WTC11 (cell line): ENCODE measurements at regions not wholly inside any gene's neighbourhood (a gene's known extent, or its start where the extent isn't known, plus 50 kb on each side); places are given as distances from the start of the nearest gene placed in this dataset.

Experiments
- ATAC-seq: fragments of 200-7000 bp; cut with Tn5 transposase; 2 replicates; pipeline ENCODE4 v1.10.0; 2021; ENCODE audit warnings: mild to moderate bottlenecking, moderate library complexity
- CTCF ChIA-PET: fragments of 300-600 bp; sonication (Branson Sonifier 250); formaldehyde crosslinking; loops from one replicate; lab custom pipeline; 2021; ENCODE audit warnings: antibody characterized with exemption; lab: Charles Lee
- POLR2A ChIA-PET: fragments of 350-600 bp; sonication (Branson Sonifier 250); formaldehyde crosslinking; loops from one replicate; lab custom pipeline; 2021; ENCODE audit warnings: antibody characterized with exemption; lab: Charles Lee
- DNase-seq: peaks from one replicate; pipeline ENCODE4 v3.0.0; 2021; ENCODE audit warnings: low spot score
- H3K27ac Mint-ChIP-seq: 2 replicates; pipeline ENCODE4 v1.8.0; 2021; ENCODE audit warnings: mixed read lengths
- H3K27me3 Mint-ChIP-seq: 2 replicates; pipeline ENCODE4 v1.8.0; 2021; ENCODE audit warnings: low read depth, mild to moderate bottlenecking, moderate library complexity, mixed read lengths
- H3K36me3 Mint-ChIP-seq: 2 replicates; pipeline ENCODE4 v1.8.0; 2021; ENCODE audit warnings: mixed read lengths
- H3K4me1 Mint-ChIP-seq: 2 replicates; pipeline ENCODE4 v1.8.0; 2022; ENCODE audit warnings: mixed read lengths
- H3K4me3 Mint-ChIP-seq: 2 replicates; pipeline ENCODE4 v1.8.0; 2021; ENCODE audit warnings: mild to moderate bottlenecking, moderate library complexity, mixed read lengths
- H3K9me3 Mint-ChIP-seq: 2 replicates; pipeline ENCODE4 v1.8.0; 2021; ENCODE audit warnings: mixed read lengths
- FOXJ3 ChIP-seq: sonication (generic); formaldehyde crosslinking; IDR thresholded peaks from 2 replicates; pipeline ENCODE4 v1.9.0; 2021; ENCODE audit warnings: missing genetic modification reagents, mild to moderate bottlenecking, borderline replicate concordance
- FOXK1 ChIP-seq: sonication (generic); formaldehyde crosslinking; IDR thresholded peaks from 2 replicates; pipeline ENCODE4 v1.8.0; 2022; ENCODE audit warnings: mild to moderate bottlenecking, moderate library complexity, missing genetic modification reagents
- FOXP1 ChIP-seq: sonication (generic); formaldehyde crosslinking; IDR thresholded peaks from 2 replicates; pipeline ENCODE4 v1.8.0; 2022; ENCODE audit warnings: missing genetic modification reagents, mild to moderate bottlenecking, moderate library complexity, borderline replicate concordance
- GRHL2 ChIP-seq: fragments of 250-450 bp; sonication (Bioruptor Pico); IDR thresholded peaks from 2 replicates; pipeline ENCODE4 v1.8.0; 2022; ENCODE audit warnings: mild to moderate bottlenecking, moderate library complexity; ENCODE audit not compliant: insufficient replicate concordance, severe bottlenecking
- KAT7 ChIP-seq: sonication (generic); formaldehyde crosslinking; IDR thresholded peaks from 2 replicates; pipeline ENCODE4 v1.8.1; 2023; ENCODE audit warnings: missing genetic modification reagents, mild to moderate bottlenecking, borderline replicate concordance
- MYBL2 ChIP-seq: sonication (generic); formaldehyde crosslinking; IDR thresholded peaks from 2 replicates; pipeline ENCODE4 v1.8.1; 2023; ENCODE audit warnings: mild to moderate bottlenecking, moderate library complexity, missing genetic modification reagents
- RORB ChIP-seq: fragments of 250-450 bp; sonication (Bioruptor Pico); IDR thresholded peaks from 2 replicates; pipeline ENCODE4 v1.9.0; 2021; ENCODE audit warnings: mild to moderate bottlenecking
- SMAD3 ChIP-seq: sonication (generic); formaldehyde crosslinking; IDR thresholded peaks from 2 replicates; pipeline ENCODE4 v1.8.0; 2022; ENCODE audit warnings: missing genetic modification reagents, mild to moderate bottlenecking, borderline replicate concordance
- SOX15 ChIP-seq: fragments of 250-450 bp; sonication (Bioruptor Pico); IDR thresholded peaks from 2 replicates; pipeline ENCODE4 v1.9.0; 2021; ENCODE audit warnings: mild to moderate bottlenecking
- ZNF138 ChIP-seq: sonication (generic); formaldehyde crosslinking; conservative IDR thresholded peaks from 2 replicates; pipeline ENCODE4 v1.8.1; 2022; ENCODE audit warnings: mild to moderate bottlenecking, moderate library complexity, missing genetic modification reagents
- ZNF423 ChIP-seq: fragments of 250-450 bp; sonication (Bioruptor Pico); IDR thresholded peaks from 2 replicates; pipeline ENCODE4 v2.1.2; 2022; ENCODE audit warnings: mild to moderate bottlenecking, moderate library complexity
- TF ChIP-seq, protein P1 (sequence below): sonication (generic); formaldehyde crosslinking; IDR thresholded peaks from 2 replicates; pipeline ENCODE4 v1.8.0; 2023; ENCODE audit warnings: missing genetic modification reagents, mild to moderate bottlenecking, borderline replicate concordance
- TF ChIP-seq, protein P2 (sequence below): sonication (generic); formaldehyde crosslinking; IDR thresholded peaks from 2 replicates; pipeline ENCODE4 v1.8.1; 2023; ENCODE audit warnings: mild to moderate bottlenecking, missing genetic modification reagents
- TF ChIP-seq, protein P3 (sequence below): sonication (generic); formaldehyde crosslinking; IDR thresholded peaks from 2 replicates; pipeline ENCODE4 v1.8.1; 2023; ENCODE audit warnings: mild to moderate bottlenecking, moderate library complexity, missing genetic modification reagents
- TF ChIP-seq, protein P4 (sequence below): sonication (generic); formaldehyde crosslinking; IDR thresholded peaks from 2 replicates; pipeline ENCODE4 v1.8.1; 2022; ENCODE audit warnings: missing genetic modification reagents, borderline replicate concordance
- TF ChIP-seq, protein P5 (sequence below): sonication (generic); formaldehyde crosslinking; IDR thresholded peaks from 2 replicates; pipeline ENCODE4 v1.8.1; 2022; ENCODE audit warnings: mild to moderate bottlenecking, missing genetic modification reagents, moderate library complexity, borderline replicate concordance
- TF ChIP-seq, protein P6 (sequence below): sonication (generic); formaldehyde crosslinking; IDR thresholded peaks from 2 replicates; pipeline ENCODE4 v1.8.1; 2023; ENCODE audit warnings: mild to moderate bottlenecking, missing genetic modification reagents, moderate library complexity
- TF ChIP-seq, protein P7 (sequence below): sonication (generic); formaldehyde crosslinking; IDR thresholded peaks from 2 replicates; pipeline ENCODE4 v1.8.0; 2022; ENCODE audit warnings: mild to moderate bottlenecking, missing genetic modification reagents
- TF ChIP-seq, protein P8 (sequence below): fragments of 250-450 bp; sonication (Bioruptor Pico); conservative IDR thresholded peaks from 2 replicates; pipeline ENCODE4 v1.9.0; 2021; ENCODE audit warnings: mild to moderate bottlenecking
- TF ChIP-seq, protein P9 (sequence below): fragments of 250-450 bp; sonication (Bioruptor Pico); IDR thresholded peaks from 2 replicates; pipeline ENCODE4 v2.1.2; 2022; ENCODE audit warnings: mild to moderate bottlenecking, moderate library complexity

DNA sequence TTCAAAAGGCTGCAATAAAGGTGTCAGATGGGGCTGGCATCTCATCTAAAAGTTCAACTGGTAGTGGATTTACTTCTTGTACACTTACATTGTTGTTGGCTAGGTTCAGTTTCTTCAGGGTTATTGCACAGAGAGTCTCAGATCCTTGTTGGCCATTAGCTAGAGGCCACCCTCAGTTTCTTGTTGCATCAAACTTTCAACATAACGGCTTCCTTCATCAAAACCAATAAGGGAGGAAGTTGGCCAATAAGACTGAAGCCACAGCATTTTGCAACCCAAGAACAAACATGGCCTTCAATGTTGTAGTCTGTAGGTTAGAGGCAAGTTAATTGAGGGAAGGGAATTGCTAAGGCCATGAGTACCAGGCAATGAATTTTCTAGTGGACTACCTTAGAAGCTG is 218.0 kb downstream of the ZBBX start (continued):
- TF ChIP-seq, protein P1, sequence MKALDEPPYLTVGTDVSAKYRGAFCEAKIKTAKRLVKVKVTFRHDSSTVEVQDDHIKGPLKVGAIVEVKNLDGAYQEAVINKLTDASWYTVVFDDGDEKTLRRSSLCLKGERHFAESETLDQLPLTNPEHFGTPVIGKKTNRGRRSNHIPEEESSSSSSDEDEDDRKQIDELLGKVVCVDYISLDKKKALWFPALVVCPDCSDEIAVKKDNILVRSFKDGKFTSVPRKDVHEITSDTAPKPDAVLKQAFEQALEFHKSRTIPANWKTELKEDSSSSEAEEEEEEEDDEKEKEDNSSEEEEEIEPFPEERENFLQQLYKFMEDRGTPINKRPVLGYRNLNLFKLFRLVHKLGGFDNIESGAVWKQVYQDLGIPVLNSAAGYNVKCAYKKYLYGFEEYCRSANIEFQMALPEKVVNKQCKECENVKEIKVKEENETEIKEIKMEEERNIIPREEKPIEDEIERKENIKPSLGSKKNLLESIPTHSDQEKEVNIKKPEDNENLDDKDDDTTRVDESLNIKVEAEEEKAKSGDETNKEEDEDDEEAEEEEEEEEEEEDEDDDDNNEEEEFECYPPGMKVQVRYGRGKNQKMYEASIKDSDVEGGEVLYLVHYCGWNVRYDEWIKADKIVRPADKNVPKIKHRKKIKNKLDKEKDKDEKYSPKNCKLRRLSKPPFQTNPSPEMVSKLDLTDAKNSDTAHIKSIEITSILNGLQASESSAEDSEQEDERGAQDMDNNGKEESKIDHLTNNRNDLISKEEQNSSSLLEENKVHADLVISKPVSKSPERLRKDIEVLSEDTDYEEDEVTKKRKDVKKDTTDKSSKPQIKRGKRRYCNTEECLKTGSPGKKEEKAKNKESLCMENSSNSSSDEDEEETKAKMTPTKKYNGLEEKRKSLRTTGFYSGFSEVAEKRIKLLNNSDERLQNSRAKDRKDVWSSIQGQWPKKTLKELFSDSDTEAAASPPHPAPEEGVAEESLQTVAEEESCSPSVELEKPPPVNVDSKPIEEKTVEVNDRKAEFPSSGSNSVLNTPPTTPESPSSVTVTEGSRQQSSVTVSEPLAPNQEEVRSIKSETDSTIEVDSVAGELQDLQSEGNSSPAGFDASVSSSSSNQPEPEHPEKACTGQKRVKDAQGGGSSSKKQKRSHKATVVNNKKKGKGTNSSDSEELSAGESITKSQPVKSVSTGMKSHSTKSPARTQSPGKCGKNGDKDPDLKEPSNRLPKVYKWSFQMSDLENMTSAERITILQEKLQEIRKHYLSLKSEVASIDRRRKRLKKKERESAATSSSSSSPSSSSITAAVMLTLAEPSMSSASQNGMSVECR, result no peak
- TF ChIP-seq SMAD3 (CRISPR knock-in tag) (no peak), SOX15 (CRISPR knock-in tag) (no peak), ZNF138 (no peak)
- TF ChIP-seq, protein P2, sequence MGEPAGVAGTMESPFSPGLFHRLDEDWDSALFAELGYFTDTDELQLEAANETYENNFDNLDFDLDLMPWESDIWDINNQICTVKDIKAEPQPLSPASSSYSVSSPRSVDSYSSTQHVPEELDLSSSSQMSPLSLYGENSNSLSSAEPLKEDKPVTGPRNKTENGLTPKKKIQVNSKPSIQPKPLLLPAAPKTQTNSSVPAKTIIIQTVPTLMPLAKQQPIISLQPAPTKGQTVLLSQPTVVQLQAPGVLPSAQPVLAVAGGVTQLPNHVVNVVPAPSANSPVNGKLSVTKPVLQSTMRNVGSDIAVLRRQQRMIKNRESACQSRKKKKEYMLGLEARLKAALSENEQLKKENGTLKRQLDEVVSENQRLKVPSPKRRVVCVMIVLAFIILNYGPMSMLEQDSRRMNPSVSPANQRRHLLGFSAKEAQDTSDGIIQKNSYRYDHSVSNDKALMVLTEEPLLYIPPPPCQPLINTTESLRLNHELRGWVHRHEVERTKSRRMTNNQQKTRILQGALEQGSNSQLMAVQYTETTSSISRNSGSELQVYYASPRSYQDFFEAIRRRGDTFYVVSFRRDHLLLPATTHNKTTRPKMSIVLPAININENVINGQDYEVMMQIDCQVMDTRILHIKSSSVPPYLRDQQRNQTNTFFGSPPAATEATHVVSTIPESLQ (CRISPR knock-in tag), result no peak
- TF ChIP-seq, protein P3, sequence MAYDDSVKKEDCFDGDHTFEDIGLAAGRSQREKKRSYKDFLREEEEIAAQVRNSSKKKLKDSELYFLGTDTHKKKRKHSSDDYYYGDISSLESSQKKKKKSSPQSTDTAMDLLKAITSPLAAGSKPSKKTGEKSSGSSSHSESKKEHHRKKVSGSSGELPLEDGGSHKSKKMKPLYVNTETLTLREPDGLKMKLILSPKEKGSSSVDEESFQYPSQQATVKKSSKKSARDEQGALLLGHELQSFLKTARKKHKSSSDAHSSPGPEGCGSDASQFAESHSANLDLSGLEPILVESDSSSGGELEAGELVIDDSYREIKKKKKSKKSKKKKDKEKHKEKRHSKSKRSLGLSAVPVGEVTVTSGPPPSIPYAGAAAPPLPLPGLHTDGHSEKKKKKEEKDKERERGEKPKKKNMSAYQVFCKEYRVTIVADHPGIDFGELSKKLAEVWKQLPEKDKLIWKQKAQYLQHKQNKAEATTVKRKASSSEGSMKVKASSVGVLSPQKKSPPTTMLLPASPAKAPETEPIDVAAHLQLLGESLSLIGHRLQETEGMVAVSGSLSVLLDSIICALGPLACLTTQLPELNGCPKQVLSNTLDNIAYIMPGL (CRISPR knock-in tag), result no peak
- TF ChIP-seq, protein P4, sequence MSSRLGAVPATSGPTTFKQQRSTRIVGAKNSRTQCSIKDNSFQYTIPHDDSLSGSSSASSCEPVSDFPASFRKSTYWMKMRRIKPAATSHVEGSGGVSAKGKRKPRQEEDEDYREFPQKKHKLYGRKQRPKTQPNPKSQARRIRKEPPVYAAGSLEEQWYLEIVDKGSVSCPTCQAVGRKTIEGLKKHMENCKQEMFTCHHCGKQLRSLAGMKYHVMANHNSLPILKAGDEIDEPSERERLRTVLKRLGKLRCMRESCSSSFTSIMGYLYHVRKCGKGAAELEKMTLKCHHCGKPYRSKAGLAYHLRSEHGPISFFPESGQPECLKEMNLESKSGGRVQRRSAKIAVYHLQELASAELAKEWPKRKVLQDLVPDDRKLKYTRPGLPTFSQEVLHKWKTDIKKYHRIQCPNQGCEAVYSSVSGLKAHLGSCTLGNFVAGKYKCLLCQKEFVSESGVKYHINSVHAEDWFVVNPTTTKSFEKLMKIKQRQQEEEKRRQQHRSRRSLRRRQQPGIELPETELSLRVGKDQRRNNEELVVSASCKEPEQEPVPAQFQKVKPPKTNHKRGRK, result no peak
- TF ChIP-seq, protein P5, sequence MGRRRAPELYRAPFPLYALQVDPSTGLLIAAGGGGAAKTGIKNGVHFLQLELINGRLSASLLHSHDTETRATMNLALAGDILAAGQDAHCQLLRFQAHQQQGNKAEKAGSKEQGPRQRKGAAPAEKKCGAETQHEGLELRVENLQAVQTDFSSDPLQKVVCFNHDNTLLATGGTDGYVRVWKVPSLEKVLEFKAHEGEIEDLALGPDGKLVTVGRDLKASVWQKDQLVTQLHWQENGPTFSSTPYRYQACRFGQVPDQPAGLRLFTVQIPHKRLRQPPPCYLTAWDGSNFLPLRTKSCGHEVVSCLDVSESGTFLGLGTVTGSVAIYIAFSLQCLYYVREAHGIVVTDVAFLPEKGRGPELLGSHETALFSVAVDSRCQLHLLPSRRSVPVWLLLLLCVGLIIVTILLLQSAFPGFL (CRISPR knock-in tag), result no peak

DNA sequence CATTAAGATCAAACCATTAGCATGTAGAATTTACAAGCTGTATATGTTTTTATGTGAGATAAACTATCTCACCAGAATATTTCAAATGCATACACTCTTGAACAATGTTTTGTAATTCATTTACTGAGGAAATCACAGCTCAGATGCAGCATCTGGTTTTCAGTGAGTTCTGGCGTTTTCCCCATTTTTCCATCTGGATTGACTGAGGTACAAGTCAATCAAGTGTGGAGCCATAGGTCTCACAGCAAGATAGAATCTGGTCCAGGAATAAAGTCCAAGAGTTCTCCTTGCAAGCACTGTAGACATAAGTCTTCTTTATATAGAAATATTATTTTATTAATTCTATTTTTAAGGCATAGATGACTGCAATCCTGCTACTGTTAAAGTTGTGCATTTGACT is 219.3 kb downstream of the ZBBX start:
- H3K36me3 Mint-ChIP-seq, result peaks cover 14% of the 10 kb centered on the region
- TF ChIP-seq FOXK1 (CRISPR knock-in tag) (no peak), RORB (CRISPR knock-in tag) (no peak), FOXJ3 (CRISPR knock-in tag) (no peak), ZNF423 (CRISPR knock-in tag) (no peak), GRHL2 (CRISPR knock-in tag) (no peak), MYBL2 (no peak), KAT7 (CRISPR knock-in tag) (no peak), FOXP1 (no peak)
- TF ChIP-seq, protein P6, sequence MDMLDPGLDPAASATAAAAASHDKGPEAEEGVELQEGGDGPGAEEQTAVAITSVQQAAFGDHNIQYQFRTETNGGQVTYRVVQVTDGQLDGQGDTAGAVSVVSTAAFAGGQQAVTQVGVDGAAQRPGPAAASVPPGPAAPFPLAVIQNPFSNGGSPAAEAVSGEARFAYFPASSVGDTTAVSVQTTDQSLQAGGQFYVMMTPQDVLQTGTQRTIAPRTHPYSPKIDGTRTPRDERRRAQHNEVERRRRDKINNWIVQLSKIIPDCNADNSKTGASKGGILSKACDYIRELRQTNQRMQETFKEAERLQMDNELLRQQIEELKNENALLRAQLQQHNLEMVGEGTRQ, result no peak
- TF ChIP-seq, protein P7, sequence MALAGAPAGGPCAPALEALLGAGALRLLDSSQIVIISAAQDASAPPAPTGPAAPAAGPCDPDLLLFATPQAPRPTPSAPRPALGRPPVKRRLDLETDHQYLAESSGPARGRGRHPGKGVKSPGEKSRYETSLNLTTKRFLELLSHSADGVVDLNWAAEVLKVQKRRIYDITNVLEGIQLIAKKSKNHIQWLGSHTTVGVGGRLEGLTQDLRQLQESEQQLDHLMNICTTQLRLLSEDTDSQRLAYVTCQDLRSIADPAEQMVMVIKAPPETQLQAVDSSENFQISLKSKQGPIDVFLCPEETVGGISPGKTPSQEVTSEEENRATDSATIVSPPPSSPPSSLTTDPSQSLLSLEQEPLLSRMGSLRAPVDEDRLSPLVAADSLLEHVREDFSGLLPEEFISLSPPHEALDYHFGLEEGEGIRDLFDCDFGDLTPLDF (CRISPR knock-in tag), result no peak
- TF ChIP-seq, protein P8, sequence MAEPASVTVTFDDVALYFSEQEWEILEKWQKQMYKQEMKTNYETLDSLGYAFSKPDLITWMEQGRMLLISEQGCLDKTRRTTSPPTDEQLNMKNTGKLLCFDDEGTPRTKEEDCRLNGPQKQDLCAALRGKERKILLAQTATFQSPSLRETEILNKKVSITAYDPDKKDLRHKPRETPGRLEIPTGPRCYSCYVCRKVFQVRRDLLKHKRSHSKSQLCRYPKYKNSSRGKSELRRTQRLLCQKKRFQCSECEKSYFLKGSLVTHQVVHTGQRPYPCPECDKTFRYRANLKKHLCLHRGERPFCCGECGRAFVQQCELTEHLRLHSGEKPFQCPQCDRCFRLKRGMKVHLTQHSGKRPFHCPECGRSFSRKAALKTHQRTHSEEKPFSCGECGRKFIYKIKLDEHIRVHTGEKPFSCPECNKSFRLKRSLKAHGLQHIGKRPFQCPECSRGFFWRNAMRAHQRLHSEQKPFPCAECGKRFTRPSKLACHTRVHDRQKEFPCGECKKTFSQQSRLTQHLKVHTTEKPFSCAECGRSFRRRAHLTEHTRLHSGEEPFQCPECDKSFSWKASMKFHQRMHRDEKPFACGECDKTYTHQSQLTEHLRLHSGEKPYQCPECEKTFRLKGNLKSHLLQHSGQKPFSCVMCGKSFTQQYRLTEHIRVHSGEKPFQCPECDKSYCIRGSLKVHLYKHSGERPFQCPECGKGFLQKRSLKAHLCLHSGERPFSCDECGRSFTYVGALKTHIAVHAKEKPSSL, result no peak
- TF ChIP-seq, protein P9, sequence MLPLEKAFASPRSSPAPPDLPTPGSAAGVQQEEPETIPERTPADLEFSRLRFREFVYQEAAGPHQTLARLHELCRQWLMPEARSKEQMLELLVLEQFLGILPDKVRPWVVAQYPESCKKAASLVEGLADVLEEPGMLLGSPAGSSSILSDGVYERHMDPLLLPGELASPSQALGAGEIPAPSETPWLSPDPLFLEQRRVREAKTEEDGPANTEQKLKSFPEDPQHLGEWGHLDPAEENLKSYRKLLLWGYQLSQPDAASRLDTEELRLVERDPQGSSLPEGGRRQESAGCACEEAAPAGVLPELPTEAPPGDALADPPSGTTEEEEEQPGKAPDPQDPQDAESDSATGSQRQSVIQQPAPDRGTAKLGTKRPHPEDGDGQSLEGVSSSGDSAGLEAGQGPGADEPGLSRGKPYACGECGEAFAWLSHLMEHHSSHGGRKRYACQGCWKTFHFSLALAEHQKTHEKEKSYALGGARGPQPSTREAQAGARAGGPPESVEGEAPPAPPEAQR (CRISPR knock-in tag), result no peak

More for the DNA sequence above, 219.3 kb downstream of the ZBBX start:
- ATAC-seq, result no peak
- H3K27ac Mint-ChIP-seq, result no peak overlapping the region
- ChIA-PET CTCF (no interaction called here), POLR2A (no interaction called here)
- peaks cover 22% of the 10 kb centered on the region for H3K9me3 Mint-ChIP-seq
- DNase-seq, result no peak
- H3K27me3 Mint-ChIP-seq, result no peaks in the 10 kb centered on the region
- H3K4me3 Mint-ChIP-seq, result no peak overlapping the region
- peaks cover 20% of the 10 kb centered on the region for H3K4me1 Mint-ChIP-seq
